Umbilical cord (tissue), 1 donor: ENCODE measurements at regions not wholly inside any gene's neighbourhood (a gene's known extent, or its start where the extent isn't known, plus 50 kb on each side); places are given as distances from the start of the nearest gene placed in this dataset.
"Not testable (repeated sequence)": the region's sequence is repeated elsewhere in the genome, so short reads cannot be mapped to it uniquely, and the experiment has no call there.

Experiments used
- DNase-seq: peaks from one replicate; pipeline ENCODE4 v3.0.0-alpha.2; 2015; ENCODE audit warnings: low spot score

GRCh38 chr12:19666070-19666469 is 226.8 kb downstream of the AEBP2 start:
- no peak for DNase-seq

DNA sequence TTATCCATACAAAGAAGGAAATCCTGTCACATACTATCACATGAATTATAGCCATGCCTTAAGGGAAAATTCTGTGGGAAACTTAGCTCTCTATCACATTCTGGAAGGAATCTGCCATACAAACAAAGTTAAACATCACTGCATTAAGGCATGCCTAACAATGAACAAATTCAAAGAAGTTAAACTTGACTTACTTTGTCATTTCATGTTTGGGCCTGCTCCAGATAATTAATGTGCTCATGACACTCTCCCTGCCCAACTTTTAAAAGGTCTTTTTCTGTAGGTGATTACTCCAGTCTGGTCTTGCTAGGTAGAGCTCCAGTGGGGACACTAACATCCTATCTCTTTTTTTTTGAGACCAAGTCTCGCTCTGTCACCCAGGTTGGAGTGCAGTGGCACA is 230.5 kb downstream of the AEBP2 start:
- DNase-seq = no peak

DNA sequence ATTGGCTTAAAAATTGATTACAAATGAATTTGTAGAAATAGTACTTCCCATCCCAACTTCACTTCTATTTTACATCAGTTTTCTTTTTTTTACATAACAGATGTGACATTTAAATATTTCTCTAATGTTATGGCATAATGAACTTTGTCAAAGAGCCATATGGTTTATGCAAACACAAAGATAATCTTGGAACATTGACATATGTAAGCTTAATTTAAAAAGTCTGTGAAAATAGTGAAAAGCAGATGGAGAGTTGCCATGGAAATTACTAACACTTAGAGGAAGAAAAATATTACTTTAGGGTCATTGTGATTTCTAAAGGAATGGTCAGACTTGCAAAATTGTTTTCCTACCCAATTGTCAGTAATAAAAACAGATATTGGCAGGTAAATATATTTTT is 232.4 kb downstream of the AEBP2 start:
- no peak for DNase-seq

- DNase-seq = no peak
Measured at GRCh38 chr12:19674437-19674836, 235.1 kb downstream of the AEBP2 start.

DNA sequence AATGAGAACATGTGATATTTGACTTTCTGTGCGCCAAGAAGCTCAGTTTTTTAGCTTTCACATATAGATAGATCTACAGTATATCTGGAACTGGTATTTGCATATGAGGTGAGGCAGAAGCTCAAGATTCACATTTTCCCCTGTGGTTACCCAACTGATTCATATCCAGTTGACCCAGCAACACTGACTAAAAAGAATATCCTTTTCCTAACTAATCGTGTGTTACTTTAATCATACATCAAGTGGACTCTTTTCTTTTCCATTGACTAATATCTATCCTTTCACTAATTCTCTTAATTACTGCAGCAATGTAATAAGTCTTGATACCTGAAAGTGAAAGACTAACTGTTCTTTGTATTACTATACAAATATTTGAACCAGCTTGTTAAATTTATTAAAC is 236.1 kb downstream of the AEBP2 start:
- DNase-seq = no peak

- not testable (repeated sequence) for DNase-seq
Measured at GRCh38 chr12:19678501-19678900, 239.2 kb downstream of the AEBP2 start.

DNA sequence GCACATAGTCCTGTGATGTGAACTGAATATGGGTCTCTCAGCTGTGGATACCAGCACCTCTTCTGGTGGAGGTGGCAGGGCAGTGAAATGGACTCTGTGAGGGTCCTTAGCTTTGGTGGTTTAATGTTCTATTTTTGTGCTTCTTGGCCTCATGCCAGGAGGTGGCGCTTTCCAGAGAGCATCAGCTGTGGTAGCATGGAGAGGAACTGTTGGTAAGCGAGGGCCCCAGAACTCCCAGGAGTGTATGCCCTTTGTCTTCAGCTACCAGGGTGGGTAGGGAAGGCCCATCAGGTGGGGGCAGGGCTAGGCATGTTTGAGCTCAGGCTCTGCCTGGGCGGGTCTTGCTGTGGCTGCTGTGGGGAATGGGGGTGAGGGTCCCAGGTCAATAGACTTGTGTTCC is 241.7 kb downstream of the AEBP2 start:
- no peak for DNase-seq

DNA sequence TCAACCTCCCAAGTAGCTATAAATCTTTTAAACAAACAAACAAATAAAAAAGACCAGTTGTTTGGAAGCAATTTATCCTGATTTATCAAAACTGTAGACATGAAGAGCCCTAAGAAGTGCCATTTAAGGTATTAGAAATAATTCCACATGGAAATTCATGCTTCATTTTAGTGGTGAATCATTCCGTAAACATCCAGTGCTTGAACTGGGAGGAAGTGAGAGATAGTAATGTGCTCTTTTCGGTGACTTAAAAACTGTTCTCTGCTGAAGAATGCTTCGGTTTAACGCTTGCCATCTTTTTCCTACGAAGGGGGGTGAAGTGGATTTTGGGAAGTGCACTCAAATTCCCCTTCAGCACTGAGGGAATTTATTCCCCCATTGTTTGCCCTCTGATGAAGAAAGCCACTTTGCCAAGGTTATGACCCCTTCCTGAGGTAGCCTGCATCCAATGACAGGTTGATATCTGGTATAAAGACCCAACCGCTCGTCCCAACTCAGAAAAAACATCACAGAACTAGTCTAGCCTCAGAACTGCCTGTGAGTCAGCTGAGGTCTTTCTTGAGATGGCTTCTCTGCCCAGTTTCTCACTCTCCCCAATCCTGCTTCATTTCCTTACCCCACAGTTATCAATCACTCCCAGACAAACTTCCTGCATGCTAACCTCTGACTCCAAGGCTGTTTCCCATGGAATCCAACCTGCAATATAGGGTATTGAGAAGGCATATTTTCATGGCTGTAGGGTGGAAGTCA is 244.1 kb downstream of the AEBP2 start:
- DNase-seq = peak; percentile 47

- DNase-seq = no peak
Measured at GRCh38 chr12:19687371-19687770, 248.1 kb downstream of the AEBP2 start.

DNA sequence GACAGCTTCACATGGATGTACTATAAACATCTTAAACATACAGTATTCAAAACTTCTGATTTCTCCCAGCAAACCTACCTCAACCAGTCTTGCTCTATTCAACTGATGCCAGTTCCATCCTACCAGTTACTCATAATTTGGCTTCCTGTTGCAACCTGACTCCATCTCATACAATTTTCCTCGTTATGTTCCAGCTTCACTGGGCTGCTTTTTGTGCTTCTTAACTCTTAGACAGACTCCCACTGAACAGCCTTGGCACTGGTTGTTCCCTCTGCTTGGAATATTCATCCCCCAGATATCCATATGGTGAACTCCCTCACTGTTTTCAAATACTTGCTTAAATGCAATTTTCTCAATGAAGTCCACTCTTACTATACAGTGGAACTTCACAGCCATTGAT is 249.2 kb downstream of the AEBP2 start:
- DNase-seq = no peak

GRCh38 chr12:19689226-19689625 is 249.9 kb downstream of the AEBP2 start:
- no peak for DNase-seq

GRCh38 chr12:19689801-19690472 is 250.6 kb downstream of the AEBP2 start:
- no peak for DNase-seq

DNA sequence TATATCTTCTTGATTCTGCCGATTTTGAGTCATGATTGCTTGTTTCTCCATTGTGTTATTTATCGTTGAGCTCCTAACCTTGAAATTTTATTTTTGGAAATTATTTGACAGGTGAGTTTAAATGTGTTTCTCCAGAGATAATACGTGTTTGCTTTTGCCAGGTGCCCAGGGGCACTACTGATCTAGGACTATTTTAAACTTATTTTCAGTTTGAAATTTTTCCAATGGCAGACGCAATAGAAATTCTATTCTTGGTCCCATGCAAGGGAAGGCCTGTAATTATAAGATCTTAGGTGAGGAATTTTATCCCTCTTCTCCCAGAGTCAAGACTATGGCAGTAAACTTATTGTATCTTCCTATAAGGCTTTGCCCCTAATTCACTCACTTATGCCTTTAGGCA is 252.8 kb downstream of the AEBP2 start:
- no peak for DNase-seq

GRCh38 chr12:19692566-19692965 is 253.3 kb downstream of the AEBP2 start:
- DNase-seq = no peak

- DNase-seq = no peak
Measured at GRCh38 chr12:19694627-19695026, 255.3 kb downstream of the AEBP2 start.

DNA sequence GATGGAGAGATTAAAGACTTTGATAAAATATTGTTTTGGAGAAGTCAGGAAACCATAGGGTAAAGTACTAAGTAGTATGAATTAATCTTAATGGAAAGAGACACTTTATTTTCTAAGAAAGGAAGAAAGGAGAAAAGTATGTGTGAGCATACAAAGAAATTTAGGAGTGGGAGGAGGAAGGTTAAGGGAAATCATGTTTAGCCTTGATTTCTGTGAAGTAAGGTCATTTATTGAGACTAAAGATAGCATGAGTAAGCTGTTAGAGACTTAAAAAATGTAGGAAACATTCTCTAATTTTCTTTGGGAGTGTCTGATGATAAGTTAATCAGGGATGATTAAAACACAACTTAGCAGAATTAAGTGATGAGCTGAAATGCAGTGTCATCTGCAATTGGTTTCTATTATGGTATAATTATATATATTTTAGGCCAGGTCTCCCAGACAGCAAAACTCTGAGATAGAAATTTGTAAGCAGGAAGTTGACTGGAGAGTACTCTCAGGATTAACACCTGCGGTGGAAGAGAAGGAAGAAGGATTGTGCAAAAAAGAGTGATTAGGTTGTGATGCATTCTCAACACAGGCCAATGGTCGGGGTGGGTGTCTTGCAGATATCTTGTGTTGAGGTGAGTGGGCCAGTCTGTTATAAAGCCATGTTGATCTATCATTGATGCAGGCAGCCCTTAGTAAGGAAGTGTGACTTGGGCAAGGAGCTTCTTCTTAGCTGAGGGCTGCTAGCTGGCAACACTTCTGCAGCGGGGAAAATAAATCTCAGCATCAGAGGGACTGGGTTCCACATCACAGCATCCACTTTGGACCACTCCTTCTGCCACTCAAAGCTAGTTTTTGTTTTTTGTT is 256.2 kb downstream of the AEBP2 start:
- DNase-seq = no peak

DNA sequence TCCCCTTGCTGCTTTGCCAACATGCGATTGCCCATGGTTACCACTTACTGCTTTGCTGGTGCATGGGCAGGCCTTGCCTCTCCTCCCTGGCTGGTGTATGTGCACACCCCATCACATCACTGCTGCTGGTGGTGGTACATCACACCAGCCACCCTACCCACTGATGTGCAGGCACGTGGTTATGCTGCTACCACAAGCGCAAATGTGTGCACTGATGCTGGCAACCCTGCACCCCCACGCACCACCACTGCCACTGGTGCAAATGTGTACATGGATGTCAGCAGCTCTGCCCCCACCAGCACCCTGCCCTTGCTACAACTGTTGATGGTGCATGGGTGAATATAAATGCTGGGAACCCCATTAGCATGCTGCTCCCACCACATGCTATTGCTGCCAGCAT is 261.7 kb downstream of the AEBP2 start:
- DNase-seq = no peak

GRCh38 chr12:19704966-19705365 is 265.7 kb downstream of the AEBP2 start:
- DNase-seq = no peak

GRCh38 chr12:19706936-19707335 is 267.6 kb downstream of the AEBP2 start:
- DNase-seq = no peak

DNA sequence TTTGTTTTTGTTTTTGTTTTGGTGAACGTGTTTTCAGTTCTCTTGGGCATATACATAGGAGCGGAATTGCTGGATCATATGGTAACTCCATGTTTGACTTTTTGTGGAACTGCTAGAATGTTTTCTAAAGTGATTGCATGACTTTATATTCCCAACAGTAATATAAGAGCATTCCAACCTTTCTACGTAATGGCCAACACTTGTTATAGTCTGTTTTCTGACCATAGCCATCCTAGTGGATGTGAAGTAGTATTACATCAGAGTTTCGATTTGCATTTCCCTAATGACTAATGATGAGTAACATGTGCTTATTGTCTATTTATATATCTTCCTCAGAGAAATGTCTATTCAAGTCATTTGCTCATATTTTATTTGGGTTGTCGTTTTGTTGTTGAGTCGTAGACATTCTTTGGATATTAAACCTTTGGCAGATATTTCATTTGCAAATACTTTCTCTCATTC is 268.7 kb downstream of the AEBP2 start:
- DNase-seq = no peak

GRCh38 chr12:19709889-19710288 is 270.6 kb downstream of the AEBP2 start:
- DNase-seq = no peak
